Uterus (tissue), 3 donors: ENCODE measurements at regions not wholly inside any gene's neighbourhood (a gene's known extent, or its start where the extent isn't known, plus 50 kb on each side); places are given as distances from the start of the nearest gene placed in this dataset.

Experiments used
- DNase-seq, 2 donors: peaks; one replicate each; pipeline ENCODE4 v3.0.0-alpha.2; 2019 to 2020
- H3K27ac ChIP-seq, 2 donors: fragments of 200-600 bp; sonication (generic); 1 replicate in 1 of 2; 2 replicates in 1 of 2; pipeline ENCODE4 v1.5.1; 2016 to 2018
- H3K27me3 ChIP-seq, 2 donors: fragments of 200-600 bp; sonication (generic); one replicate each; pipeline ENCODE4 v1.5.1; 2018 to 2019; ENCODE audit warnings: control low read depth in 1 of 2
- H3K36me3 ChIP-seq, 2 donors: fragments of 200-600 bp; sonication (generic); one replicate each; pipeline ENCODE4 v1.5.1; 2019; ENCODE audit warnings: control low read depth in 1 of 2
- H3K4me1 ChIP-seq, 2 donors: fragments of 200-600 bp; sonication (generic); one replicate each; pipeline ENCODE4 v1.5.1; 2018 to 2019; ENCODE audit warnings: control low read depth in 1 of 2
- H3K4me3 ChIP-seq, 2 donors: fragments of 200-600 bp; sonication (generic); 1 replicate in 1 of 2; 2 replicates in 1 of 2; pipeline ENCODE4 v1.5.1; 2018 to 2019; ENCODE audit warnings: mild to moderate bottlenecking in 1 of 2
- H3K9me3 ChIP-seq, 2 donors: fragments of 200-600 bp; sonication (generic); one replicate each; pipeline ENCODE4 v1.5.1; 2019; ENCODE audit warnings: control low read depth in 1 of 2
- POLR2A ChIP-seq, 2 donors: fragments of 450-650 bp; IDR thresholded peaks; one replicate each; pipeline ENCODE4 v1.6.1; 2016; ENCODE audit warnings: antibody characterized with exemption in 2 of 2, mild to moderate bottlenecking in 1 of 2, moderate library complexity in 1 of 2
- intact Hi-C: fragments of 100-400 bp; cut with DNase I; formaldehyde crosslinking; loops from one replicate; pipeline ENCODE4 v1.15.1; 2023; ENCODE audit warnings: low total_unique reads
- TF ChIP-seq, protein P1 (sequence below), 4 experiments: fragments of 200-600 bp in 2 of 4; fragments of 450-650 bp in 2 of 4; sonication (generic) in 2 of 4; IDR thresholded peaks; one replicate each; pipeline ENCODE4 v1.5.1; 2016 to 2019; ENCODE audit warnings: antibody characterized with exemption in 4 of 4, mild to moderate bottlenecking in 2 of 4, moderate library complexity in 1 of 4
- donor health status: DM: yes; HTN: yes; CAD: no.

GRCh38 chr4:127001933-127002332 is 630.8 kb upstream of the INTU start:
- intact Hi-C loops = no loop called here
- H3K4me1 ChIP-seq = no peaks in the 10 kb centered on the region
- DNase-seq = no peak
- H3K36me3 ChIP-seq = no peaks in the 10 kb centered on the region
- no peaks in the 10 kb centered on the region for H3K27me3 ChIP-seq
- no peak overlapping the region for H3K27ac ChIP-seq
- H3K4me3 ChIP-seq = no peak overlapping the region
- H3K9me3 ChIP-seq = no peaks in the 10 kb centered on the region
- TF ChIP-seq, protein P1, sequence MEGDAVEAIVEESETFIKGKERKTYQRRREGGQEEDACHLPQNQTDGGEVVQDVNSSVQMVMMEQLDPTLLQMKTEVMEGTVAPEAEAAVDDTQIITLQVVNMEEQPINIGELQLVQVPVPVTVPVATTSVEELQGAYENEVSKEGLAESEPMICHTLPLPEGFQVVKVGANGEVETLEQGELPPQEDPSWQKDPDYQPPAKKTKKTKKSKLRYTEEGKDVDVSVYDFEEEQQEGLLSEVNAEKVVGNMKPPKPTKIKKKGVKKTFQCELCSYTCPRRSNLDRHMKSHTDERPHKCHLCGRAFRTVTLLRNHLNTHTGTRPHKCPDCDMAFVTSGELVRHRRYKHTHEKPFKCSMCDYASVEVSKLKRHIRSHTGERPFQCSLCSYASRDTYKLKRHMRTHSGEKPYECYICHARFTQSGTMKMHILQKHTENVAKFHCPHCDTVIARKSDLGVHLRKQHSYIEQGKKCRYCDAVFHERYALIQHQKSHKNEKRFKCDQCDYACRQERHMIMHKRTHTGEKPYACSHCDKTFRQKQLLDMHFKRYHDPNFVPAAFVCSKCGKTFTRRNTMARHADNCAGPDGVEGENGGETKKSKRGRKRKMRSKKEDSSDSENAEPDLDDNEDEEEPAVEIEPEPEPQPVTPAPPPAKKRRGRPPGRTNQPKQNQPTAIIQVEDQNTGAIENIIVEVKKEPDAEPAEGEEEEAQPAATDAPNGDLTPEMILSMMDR (IDR thresholded peaks at IDR 0.05) = no peak
- TF ChIP-seq POLR2A (IDR thresholded peaks at IDR 0.05) = no peak

- H3K9me3 ChIP-seq = no peaks in the 10 kb centered on the region
- no peak for TF ChIP-seq POLR2A (IDR thresholded peaks at IDR 0.05)
- TF ChIP-seq, protein P1 (IDR thresholded peaks at IDR 0.05) = no peak
- H3K4me3 ChIP-seq = no peak overlapping the region
- no peaks in the 10 kb centered on the region for H3K36me3 ChIP-seq
- no peak for DNase-seq
- H3K27ac ChIP-seq = no peak overlapping the region
- H3K4me1 ChIP-seq = no peaks in the 10 kb centered on the region
- no peaks in the 10 kb centered on the region for H3K27me3 ChIP-seq
- intact Hi-C loops = no loop called here
Measured at GRCh38 chr4:127006446-127006877, 626.3 kb upstream of the INTU start.

DNA sequence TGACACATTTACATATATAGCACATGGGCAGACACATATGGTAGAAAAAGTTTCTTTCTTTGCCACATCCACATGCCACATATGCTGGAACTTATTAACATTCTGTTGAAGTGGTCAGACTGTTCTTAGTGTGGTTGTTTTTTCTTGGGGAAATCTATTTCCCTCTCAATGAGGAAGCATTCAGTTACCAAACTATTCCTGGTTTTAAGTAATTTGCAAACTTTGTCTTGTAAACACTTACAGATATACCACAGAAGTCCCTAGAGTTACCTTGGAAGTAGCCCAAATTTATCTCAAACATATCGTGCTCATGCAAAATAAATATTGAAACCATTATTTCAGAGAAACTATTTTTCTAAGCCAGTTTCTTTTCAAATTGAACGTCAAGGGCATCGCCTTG is 625.5 kb upstream of the INTU start:
- no peaks in the 10 kb centered on the region for H3K9me3 ChIP-seq
- H3K4me1 ChIP-seq = no peaks in the 10 kb centered on the region
- H3K36me3 ChIP-seq = no peaks in the 10 kb centered on the region
- no peak overlapping the region for H3K4me3 ChIP-seq
- H3K27ac ChIP-seq = no peak overlapping the region
- TF ChIP-seq, protein P1 (IDR thresholded peaks at IDR 0.05) = no peak
- TF ChIP-seq POLR2A (IDR thresholded peaks at IDR 0.05) = no peak
- H3K27me3 ChIP-seq = no peaks in the 10 kb centered on the region
- DNase-seq = no peak
- intact Hi-C loops = no loop called here

GRCh38 chr4:127012549-127012948 is 620.2 kb upstream of the INTU start:
- H3K9me3 ChIP-seq = no peaks in the 10 kb centered on the region
- H3K27ac ChIP-seq = no peak overlapping the region
- DNase-seq = no peak
- no peaks in the 10 kb centered on the region for H3K36me3 ChIP-seq
- H3K27me3 ChIP-seq = no peaks in the 10 kb centered on the region
- no peaks in the 10 kb centered on the region for H3K4me1 ChIP-seq
- TF ChIP-seq POLR2A (IDR thresholded peaks at IDR 0.05) = no peak
- TF ChIP-seq, protein P1 (IDR thresholded peaks at IDR 0.05) = no peak
- no peak overlapping the region for H3K4me3 ChIP-seq
- intact Hi-C loops = no loop called here

- no peak for DNase-seq
- no peak overlapping the region for H3K27ac ChIP-seq
- intact Hi-C loops = no loop called here
- H3K36me3 ChIP-seq = no peaks in the 10 kb centered on the region
- H3K4me1 ChIP-seq = no peaks in the 10 kb centered on the region
- no peaks in the 10 kb centered on the region for H3K9me3 ChIP-seq
- H3K27me3 ChIP-seq = no peaks in the 10 kb centered on the region
- TF ChIP-seq POLR2A (IDR thresholded peaks at IDR 0.05) = no peak
- TF ChIP-seq, protein P1 (IDR thresholded peaks at IDR 0.05) = no peak
- no peak overlapping the region for H3K4me3 ChIP-seq
Measured at GRCh38 chr4:127015667-127016117, 617.1 kb upstream of the INTU start.
